ENCODE measurements at regions not wholly inside any gene's neighbourhood (a gene's known extent, or its start where the extent isn't known, plus 50 kb on each side); places are given as distances from the start of the nearest gene placed in this dataset.

GRCh38 chr5:117249086-117249815 lies 674.6 kb upstream of the SEMA6A start:
- no peak for DNase-seq (ENCODE audit: low read depth, low spot score)
- H3K27ac ChIP-seq: no peak overlapping the region

GRCh38 chr5:117246424-117246823 lies 671.8 kb upstream of the SEMA6A start:
- H3K27ac ChIP-seq: no peak overlapping the region
- no peak for DNase-seq (ENCODE audit: low read depth, low spot score)

- H3K27ac ChIP-seq: no peak overlapping the region
- no peak for DNase-seq (ENCODE audit: low read depth, low spot score)
Observed at GRCh38 chr5:117245130-117245529, 670.5 kb upstream of the SEMA6A start.

- H3K27ac ChIP-seq: no peak overlapping the region
- no peak for DNase-seq (ENCODE audit: low read depth, low spot score)
Observed at GRCh38 chr5:117242028-117242427, 667.4 kb upstream of the SEMA6A start.

- no peak overlapping the region for H3K27ac ChIP-seq
- DNase-seq (ENCODE audit: low read depth, low spot score): no peak
Observed at GRCh38 chr5:117236941-117237340, 662.3 kb upstream of the SEMA6A start.

GRCh38 chr5:117235786-117236185 lies 661.2 kb upstream of the SEMA6A start:
- DNase-seq (ENCODE audit: low read depth, low spot score): no peak

GRCh38 chr5:117230375-117230774 lies 655.8 kb upstream of the SEMA6A start:
- no peak for DNase-seq (ENCODE audit: low read depth, low spot score)
- no peak overlapping the region for H3K27ac ChIP-seq

More at GRCh38 chr5:117235786-117236185, 661.2 kb upstream of the SEMA6A start:
- H3K27ac ChIP-seq: no peak overlapping the region

GRCh38 chr5:117220730-117221129 lies 646.1 kb upstream of the SEMA6A start:
- H3K27ac ChIP-seq: no peak overlapping the region
- no peak for DNase-seq (ENCODE audit: low read depth, low spot score)

GRCh38 chr5:117218789-117219188 lies 644.2 kb upstream of the SEMA6A start:
- DNase-seq (ENCODE audit: low read depth, low spot score): no peak
- no peak overlapping the region for H3K27ac ChIP-seq

GRCh38 chr5:117212866-117213265 lies 638.2 kb upstream of the SEMA6A start:
- no peak for DNase-seq (ENCODE audit: low read depth, low spot score)
- H3K27ac ChIP-seq: no peak overlapping the region

GRCh38 chr5:117210796-117211195 lies 636.2 kb upstream of the SEMA6A start:
- DNase-seq (ENCODE audit: low read depth, low spot score): no peak
- H3K27ac ChIP-seq: no peak overlapping the region

- no peak for DNase-seq (ENCODE audit: low read depth, low spot score)
- H3K27ac ChIP-seq: no peak overlapping the region
Observed at GRCh38 chr5:117209479-117209878, 634.9 kb upstream of the SEMA6A start.

- DNase-seq (ENCODE audit: low read depth, low spot score): no peak
- no peak overlapping the region for H3K27ac ChIP-seq
Observed at GRCh38 chr5:117207088-117207668, 632.6 kb upstream of the SEMA6A start.

GRCh38 chr5:117205894-117206293 lies 631.3 kb upstream of the SEMA6A start:
- no peak overlapping the region for H3K27ac ChIP-seq
- DNase-seq (ENCODE audit: low read depth, low spot score): no peak

- DNase-seq (ENCODE audit: low read depth, low spot score): no peak
- no peak overlapping the region for H3K27ac ChIP-seq
Observed at GRCh38 chr5:117204926-117205869, 630.6 kb upstream of the SEMA6A start.

GRCh38 chr5:117204404-117204803 lies 629.8 kb upstream of the SEMA6A start:
- DNase-seq (ENCODE audit: low read depth, low spot score): no peak
- H3K27ac ChIP-seq: no peak overlapping the region

- no peak for DNase-seq (ENCODE audit: low read depth, low spot score)
- no peak overlapping the region for H3K27ac ChIP-seq
Observed at GRCh38 chr5:117203584-117203983, 629.0 kb upstream of the SEMA6A start.

GRCh38 chr5:117201001-117201400 lies 626.4 kb upstream of the SEMA6A start:
- no peak overlapping the region for H3K27ac ChIP-seq
- DNase-seq (ENCODE audit: low read depth, low spot score): no peak

- DNase-seq (ENCODE audit: low read depth, low spot score): no peak
- H3K27ac ChIP-seq: no peak overlapping the region
Observed at GRCh38 chr5:117195076-117195475, 620.5 kb upstream of the SEMA6A start.

GRCh38 chr5:117191251-117191650 lies 616.6 kb upstream of the SEMA6A start:
- no peak for DNase-seq (ENCODE audit: low read depth, low spot score)
- no peak overlapping the region for H3K27ac ChIP-seq

- H3K27ac ChIP-seq: no peak overlapping the region
- DNase-seq (ENCODE audit: low read depth, low spot score): no peak
Observed at GRCh38 chr5:117189784-117190183, 615.2 kb upstream of the SEMA6A start.

Data from epithelial cell of prostate (primary cell).